ENCODE measurements at regions not wholly inside any gene's neighbourhood (a gene's known extent, or its start where the extent isn't known, plus 50 kb on each side); places are given as distances from the start of the nearest gene placed in this dataset.
"Not testable (repeated sequence)": the region's sequence is repeated elsewhere in the genome, so short reads cannot be mapped to it uniquely, and the experiment has no call there.

DNA sequence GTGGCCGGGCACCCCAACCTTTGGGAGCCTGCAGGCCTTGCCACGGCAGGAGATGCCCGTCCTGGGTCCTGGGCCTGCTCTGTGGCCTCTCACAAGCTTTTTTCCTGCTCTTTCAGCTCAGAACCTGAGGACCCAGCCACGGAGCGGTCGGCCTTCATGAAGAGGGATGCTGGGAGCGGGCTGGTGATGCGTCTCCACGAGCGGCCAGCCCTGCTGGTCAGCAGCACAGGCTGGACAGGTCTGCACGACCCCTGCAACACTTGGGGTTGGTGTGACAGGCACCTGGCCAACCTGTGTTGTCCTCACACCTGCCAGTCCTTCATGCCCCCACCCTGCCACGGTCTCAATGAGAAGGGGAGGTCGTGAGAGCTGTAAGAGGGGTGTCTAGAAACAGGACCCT lies 170.0 kb downstream of the ADRA2C start:
- no peak for DNase-seq

DNA sequence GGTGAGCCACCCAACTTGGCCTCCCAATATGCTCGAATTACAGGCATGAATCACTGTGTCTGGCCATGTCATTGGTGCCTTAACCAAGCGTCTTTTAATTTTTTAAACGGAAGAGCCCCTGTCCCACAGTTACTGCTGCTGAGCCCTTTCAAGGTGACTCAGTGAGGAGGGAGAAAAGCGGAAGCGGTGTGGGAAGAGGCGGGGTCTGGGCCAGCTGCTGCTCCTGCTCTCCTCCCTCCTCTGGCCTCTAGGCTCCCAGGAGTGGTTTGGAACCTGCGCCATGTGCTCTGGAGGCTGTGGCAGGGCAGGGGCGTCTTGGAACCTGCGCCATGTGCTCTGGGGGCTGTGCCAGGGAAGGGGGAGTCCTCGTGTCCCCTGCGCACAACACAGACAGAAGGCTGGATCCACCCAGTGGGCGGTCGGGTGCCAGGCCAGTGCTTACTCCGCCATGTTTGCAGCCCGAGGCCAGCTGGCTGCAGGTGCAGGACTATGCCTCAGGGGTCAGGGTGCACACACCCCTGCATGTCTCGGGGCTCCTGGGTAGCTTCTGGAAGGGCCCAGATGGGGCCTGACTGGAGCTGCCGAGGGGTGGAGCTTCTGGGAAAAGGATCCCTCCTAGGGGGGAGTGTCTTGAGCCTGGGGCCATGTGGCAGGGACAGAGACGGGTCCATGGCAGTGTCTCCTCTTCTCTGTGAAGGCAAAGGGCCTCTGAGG lies 171.8 kb downstream of the ADRA2C start:
- not testable (repeated sequence) for DNase-seq

DNA sequence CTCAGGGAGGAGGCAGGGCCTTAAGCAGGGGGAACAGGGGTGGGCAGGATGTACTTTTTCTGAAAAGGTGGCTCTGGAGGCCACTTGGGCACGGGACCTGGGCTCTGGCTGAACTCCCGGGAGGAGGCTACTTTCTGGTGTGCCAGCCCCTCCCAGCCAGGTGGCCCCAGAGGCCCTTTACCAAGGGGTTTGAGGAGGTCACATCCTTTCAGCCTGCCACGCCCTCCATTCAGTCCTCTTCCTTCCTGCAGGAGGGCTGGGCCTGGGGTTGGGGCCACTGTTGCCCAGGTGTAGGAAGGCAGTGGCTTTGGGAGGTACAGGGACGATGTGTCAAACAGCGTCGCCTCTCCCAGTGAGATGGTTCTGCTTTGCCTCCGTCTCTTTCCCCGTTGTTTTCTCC lies 172.5 kb downstream of the ADRA2C start:
- not testable (repeated sequence) for DNase-seq

DNA sequence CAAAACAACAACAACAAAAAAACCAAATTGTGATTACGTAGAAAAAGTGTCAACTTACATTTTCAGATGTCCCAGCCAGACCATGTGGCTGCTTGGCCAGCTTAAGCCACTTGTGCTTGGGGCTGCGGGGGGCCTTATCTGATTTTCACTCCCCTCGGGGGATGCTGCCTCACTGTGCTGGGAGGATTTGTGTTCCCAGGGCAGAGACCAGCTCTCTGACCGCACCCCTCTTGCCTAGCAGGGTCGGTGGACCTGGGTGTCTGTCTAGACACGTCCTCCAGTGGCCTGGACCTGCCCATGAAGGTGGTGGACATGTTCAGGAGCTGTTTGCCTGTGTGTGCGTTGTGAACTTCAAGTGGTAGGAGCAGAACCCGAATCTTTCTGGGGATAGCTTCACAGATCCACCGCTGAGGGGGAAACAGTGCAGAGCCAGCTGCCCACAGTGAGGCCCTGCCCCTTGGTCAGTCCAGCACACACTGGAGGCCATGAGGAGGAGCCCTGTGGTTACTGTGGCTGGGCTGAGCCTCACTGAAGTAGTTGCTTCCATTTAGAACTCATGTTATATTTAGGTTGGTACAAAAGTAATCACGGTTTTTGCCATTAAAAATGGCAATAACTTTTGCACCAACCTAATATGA lies 173.9 kb downstream of the ADRA2C start:
- not testable (repeated sequence) for DNase-seq

DNA sequence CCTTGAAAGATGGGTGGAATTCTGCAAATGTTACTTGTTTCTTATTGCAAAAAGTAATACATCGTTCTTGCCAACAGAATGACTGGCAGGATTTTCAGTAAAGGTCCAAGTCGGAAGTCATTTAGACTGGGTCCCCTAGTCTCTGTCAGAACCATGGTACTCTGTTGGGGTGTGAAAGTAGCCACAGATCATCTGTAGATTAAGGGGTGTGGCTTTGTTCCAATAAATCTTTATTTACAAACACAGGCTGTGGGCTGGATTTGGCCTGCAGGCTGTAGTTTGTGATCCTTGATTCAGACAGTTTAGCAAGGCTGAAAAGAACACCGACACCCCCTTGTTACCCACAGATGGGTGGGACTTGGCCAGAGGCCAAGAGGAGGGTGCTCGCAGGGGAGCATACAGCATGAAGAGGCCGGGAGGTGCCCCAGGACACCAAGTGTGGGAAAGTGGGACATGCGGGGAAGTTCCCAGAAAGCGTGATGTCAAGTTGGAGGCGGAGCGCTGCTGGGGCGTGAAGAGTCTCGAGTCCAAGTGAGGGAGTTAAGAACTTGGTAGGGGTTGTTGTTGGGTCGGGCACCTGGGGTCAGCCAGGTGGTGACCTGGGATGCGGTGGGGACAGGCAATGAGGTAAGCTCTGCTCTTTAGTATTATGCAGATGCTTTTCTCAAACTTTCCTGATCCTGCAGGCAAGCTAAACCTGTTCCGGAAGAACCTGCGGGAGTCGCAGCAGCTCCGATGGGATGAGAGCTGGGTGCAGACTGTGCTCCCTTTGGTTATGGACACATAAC lies 175.7 kb downstream of the ADRA2C start:
- not testable (repeated sequence) for DNase-seq

DNA sequence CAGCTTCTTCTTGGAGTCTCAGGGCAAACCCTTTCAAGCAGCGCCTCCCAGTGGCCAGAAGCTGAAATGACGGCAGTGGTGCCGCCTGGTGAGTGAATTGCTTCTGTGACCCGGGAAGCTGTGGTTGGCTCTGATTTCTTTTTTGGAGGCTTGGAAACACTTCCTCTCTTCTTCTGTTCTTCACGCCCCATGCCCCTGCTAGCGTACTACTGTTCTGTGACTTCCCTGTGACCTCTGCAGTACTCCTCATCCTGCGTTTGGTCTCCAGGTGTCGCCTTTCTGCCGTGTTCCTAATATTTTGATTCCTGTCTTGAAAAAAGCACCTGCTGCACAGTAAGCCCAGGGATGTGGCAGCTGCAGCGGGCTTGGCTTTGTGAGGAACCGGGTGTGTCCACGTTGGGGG lies 176.4 kb downstream of the ADRA2C start:
- DNase-seq: peak; percentile 29 to 56

DNA sequence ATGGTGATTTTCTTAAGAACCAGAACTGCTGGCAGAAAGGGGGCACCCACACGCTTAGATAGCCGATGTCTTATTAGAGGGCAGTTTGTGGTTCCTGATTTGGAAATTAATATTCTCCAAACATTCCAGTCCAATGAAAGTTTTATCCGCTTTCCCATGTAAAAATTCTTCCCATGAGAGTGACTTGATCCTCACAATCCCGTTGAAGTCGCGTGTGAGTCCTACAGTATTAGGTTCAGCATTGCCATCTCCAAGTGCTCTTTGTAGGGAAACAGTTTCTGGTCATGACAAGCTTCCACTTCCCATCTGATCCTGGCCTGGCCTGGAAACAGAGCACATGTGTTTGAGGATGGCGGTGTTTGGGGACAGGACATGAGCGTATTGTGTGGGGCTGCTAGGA lies 176.9 kb downstream of the ADRA2C start:
- DNase-seq: not testable (repeated sequence)

DNA sequence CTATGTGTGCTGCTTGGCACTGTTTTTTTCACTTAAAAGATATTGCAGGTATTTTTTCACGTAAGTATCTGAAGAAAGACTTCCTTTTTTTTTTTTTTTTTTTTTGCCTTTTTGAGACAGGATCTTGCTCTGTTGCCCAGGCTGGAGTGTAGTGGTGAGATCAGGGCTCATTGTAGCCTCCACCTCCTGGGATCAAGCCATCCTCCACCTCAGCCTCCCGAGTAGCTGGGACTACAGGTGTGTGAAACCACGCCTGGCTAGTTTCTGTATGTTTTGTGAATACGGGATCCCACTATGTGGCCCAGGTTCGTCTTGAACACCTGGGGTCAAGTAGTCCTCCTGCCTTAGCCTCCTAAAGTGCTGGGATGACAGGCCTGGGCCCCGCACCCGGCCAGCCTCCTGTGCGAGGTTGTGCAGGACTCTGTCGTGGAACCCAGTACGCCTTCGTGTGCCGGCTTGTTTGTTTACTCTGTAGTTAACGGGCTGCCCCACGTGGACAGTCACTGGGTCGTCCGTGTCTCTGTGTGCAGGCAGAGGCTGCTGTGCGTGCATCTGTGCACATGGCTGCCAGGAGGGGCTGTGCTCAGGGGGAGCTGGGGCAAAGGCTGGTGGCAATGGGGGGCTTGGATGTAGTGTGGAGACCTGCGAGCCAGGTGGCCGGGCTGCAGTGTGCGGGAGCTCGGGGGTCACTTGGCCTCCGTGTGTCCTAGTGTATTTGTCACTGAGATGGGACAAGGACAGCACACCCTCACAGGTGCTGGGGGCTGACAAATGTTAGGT lies 179.5 kb downstream of the ADRA2C start:
- no peak for DNase-seq

DNA sequence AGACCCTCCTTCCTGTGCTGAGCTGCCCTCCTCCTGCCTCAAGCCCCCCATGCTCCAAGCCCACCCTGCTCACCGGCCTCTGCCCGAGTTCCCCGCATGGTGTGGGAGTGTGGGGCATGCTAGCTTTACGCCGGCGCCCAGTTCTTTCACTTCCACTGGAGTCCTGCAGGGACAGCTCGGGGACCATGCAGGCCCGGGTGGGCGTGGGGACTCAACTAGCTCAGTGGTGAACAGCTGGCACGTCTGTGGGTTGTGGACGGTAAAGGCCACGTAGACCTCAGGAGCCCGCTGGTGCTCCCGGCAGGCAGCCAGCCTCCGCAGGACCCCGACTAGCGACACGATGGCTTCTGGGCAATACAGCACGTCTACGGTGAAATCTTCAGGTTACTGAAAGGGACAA lies 180.4 kb downstream of the ADRA2C start:
- not testable (repeated sequence) for DNase-seq

DNA sequence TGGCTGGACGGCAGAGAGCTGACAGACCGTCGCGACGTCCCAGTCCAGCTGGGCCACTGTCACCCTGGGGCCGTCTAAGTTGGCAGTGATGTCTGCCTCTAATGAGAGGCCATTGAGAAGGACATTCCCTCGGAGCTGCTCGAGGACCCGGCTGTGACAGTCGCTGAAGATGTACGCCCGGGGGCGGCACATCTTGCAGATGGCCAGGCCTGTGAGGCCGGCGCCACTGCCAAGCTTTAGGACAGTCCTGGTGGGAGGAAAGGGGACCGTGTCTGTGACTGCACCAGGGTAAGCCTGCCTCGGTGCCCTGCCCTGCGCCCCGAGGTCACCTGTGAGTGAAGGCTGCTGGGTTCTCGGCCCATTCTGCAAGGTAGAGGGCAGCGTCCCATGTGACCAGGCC lies 181.6 kb downstream of the ADRA2C start:
- DNase-seq: not testable (repeated sequence)

DNA sequence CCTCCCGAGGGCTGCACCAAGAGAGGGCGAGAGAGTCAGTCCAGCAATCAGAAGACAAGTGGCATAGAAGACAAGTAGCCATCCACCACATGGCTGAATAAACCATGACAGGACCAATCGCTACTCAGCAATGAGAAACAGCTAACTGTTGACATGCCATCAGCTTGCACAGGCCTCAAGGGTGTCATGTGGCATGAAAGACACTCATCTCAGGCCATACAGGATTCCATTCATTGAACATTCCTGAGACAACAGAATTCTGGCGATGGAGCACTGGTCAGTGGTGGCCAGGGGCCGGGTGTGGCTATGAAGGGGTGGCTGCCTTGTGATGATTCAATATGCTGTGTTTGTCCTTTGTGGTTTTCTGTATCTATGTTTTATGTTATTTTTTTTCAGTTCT lies 182.0 kb downstream of the ADRA2C start:
- not testable (repeated sequence) for DNase-seq

DNA sequence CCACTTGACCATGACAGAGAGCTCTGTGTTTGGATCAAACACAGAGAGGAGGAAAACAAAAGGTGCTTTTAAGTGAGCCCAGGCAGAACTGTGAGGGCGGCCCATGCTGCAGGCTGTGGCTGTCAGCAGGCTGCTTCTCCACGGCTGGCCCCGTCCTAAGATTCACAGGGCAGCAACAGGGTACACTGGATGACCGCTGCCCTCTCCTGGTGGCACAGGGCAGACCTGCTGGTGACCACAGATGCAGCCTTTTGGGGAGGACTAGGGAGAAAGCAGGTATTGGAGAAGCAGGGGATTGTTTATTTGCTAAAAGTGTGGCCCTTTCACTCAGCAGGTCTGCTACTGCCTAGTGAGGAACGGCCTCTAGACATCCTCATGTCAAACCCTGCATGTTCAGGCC lies 183.7 kb downstream of the ADRA2C start:
- peak in 1 of 2 experiments; percentile 27 for DNase-seq

DNA sequence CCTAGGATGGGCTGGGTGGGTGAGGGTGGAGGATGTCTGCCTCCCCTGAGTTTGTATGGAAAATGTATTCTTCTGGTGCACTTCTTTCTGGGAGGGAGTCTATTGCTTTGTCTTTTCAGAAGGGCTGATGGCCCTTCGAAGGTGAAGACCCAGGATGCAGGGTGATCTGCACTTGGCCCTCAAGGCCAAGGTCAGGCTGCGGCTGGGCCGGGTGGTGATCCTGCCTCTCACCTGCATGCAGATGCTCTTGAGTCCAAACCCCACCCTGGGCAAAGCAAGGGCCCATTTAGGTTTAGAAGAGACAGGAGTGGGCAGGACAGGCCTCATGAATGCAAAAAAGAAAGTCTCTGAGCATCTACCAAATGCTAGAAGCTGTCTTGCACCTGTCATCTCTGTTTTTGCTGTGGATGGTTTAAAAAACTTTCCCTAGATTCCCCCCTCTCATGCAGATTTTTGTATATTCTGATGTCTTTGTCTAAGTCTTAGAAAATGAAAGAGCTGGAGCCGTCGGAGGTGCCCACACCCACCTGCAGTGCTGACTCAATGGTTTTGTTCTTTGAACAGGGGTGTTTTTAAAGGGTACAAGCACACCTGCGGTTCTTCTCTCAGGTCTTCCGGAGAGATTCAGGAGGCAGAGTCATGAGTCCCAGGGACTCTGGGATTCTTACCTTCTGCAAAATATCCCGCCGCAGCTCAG lies 186.4 kb downstream of the ADRA2C start:
- not testable (repeated sequence) for DNase-seq

DNA sequence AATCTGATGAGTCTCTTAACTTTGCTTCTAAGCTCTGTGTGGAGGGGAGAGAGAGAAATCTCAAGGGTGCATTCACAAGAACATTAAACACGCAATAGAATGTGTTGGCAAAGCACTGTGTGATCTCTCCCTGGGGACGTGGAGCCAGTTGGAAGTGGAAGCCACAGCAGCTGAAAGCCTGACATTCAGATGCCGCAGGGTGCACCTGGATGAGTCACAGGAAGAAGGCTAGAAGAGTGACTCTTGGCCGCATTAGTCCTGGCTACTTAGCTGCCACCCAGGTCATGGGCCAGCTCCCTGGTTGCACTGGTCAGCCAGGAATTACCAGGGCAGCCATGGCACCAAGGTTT lies 186.9 kb downstream of the ADRA2C start:
- not testable (repeated sequence) for DNase-seq

DNA sequence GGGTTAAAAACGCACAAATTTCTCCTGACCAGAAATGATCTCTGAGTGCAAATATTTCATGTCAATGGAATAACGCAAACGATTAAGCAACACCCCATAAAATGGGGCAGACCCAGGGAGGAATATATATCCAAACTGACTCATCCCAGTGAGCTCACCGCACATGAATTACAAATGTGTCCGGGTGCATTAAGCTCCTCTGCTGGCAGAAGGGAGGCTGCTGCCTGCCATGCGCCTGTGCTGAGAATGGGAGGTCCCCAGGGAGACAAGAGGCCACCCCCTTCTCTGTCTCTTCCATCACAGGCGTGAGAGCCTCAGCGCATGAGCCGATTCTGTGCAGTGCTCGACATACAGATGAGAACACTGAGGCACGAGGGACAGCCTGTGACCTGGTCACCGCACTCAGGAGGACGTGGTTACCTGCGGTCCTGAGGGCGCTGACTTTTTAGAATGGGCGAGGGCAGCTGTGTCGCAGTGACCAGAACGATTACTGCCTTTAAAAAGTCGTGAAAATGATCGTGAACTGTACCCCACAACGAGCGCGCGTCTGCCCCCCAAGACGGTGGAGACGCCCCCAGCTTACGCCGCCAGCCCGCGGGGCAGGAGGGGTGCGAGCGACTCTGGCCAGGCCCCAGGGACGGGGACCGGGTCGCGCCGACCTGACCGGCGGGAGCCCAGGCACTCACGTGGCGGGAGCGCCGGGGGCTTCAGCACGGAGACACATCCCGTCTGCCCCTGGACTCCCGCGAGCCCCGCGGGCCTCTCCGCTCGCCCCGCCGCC lies 188.5 kb downstream of the ADRA2C start:
- peak; percentile 59 to 82 for DNase-seq

DNA sequence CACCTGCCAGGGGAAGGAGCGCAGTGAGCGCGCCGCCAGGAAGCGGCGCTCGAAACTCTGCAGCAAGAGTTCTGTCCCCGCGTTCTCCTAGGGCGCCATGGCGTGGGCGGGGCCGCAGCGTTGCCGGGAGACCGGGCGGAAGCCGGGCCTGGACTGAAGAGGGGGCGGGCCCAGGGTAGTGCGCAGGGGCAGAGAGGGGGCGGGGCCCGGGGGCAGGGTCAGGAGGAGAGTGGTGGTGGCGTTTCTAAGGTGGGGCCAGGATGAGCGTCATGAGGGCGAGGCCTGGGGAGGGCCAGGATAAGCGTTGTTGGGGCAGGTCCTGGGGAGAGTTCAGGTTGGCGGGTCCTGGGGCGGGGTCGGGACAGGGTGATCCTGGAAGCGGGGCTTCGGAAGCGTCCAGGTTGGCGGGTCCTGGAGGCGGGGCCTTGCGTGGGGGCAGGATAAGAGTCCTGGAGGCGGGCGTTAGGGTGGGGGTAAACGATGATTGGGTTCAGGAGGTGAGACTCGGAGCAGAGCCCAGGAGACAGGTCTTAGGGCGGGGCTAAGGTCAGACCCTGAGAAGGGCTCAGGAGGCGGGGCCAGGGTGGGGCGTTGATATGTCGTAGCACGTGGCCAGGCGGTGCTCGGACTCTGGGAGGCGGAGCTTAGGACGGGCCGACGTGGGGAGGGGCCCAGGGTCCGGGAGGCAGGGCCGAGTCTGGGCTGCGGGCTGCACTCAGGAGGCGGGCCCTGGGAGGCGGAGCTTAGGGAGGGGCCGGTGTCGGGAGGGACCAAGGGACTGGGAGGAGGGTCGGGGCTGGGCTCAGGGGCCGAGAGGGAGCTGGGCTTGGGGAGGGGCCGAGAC lies 189.4 kb downstream of the ADRA2C start:
- DNase-seq: peak; percentile 99

DNA sequence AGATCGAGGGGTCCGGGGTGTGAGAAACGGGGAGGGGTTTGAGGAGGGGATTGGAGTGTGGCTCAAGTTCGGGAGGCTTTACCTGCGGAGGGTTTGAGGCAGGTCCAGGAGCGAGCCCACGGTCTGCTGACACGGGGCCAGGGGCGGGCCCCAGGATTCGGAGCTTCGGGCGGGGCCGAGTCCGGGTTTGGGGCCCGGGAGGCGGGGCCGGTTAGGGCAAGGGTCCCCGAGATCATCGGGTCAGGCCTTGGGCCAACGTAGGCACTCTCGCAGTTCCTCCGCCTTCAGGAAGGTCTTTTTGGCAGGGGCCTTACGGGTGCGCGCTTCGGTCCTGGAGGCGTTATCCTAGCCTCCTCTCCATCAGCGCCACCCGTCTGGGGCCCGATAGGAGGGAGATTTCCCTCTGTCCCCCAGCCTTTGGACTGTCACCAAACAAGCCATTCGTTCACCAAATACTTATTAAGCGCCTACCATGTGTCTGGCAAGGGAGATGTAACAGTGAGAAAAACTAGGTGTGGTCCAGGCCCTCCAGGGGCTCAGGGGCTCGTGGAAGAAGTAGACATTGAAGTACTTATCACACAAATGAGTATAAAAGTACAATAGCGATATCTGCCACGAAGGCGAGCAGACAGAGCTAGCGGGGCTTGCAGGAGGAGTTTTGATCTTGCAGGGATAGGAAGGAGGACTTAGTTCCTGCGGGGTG lies 190.1 kb downstream of the ADRA2C start:
- DNase-seq: not testable (repeated sequence)

DNA sequence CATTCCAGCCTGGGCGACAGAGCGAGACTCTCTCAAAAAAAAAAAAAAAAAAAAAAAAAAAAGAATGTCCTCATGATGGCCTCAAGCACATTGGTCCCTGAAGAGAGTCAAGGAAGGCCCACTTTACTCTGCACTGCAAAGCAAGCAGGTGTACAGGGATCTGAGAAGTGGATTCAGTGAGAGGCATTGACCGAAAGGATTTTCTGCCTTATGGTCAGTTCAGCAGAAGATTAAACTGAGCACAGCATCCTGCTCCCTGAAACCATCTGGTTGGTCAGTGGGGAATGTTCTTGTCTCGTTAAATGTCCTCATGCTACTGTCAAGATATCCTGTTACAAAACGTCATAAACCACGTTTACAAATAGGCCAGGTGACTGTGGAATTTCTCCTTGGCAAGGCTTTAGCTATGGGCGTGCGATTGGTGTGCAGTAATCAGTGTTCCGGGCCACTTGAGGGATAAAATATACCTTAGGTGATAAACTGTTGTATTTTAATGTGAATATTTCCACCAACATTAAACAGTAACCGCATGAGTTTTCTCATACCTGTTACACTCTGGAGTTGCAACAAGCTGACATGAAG lies 195.0 kb downstream of the ADRA2C start:
- peak in 1 of 2 experiments; percentile 69 for DNase-seq

DNA sequence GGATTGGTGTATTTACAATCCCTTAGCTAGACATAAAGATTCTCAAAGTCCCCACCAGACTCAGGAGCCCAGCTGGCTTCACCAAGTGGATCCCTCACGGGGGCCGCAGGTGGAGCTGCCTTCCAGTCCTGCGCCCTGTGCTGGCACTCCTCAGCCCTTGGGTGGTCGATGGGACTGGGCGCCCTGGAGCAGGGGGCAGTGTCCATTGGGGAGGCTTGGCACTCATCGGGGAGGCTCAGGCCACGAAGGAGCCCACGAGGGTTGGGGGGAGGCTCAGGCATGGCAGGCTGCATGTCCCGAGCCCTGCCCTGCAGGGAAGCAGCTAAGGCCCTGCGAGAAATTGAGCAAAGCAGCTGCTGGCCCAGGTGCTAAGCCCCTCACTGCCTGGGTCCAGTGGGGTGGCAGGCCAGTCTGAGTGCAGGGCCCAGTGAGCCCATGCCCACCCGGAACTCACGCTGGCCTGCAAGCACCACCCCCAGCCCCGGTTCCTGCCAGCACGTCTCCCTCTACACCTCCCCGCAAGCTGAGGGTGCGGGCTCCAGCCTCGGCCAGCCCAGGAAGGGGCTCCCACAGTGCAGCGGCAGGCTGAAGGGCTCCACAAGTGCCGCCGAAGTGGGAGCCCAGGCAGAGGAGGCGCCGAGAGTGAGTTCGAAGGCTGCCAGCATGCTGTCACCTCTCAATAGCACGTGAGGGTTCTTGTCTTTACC lies 198.5 kb downstream of the ADRA2C start:
- DNase-seq: not testable (repeated sequence)

All from NCI-H524 (cell line).